KOPT-K1 (cell line): ENCODE measurements at regions not wholly inside any gene's neighbourhood (a gene's known extent, or its start where the extent isn't known, plus 50 kb on each side); places are given as distances from the start of the nearest gene placed in this dataset.
"Not testable (repeated sequence)": the region's sequence is repeated elsewhere in the genome, so short reads cannot be mapped to it uniquely, and the experiment has no call there.

Source experiments
- H3K27ac ChIP-seq: fragments of 200-600 bp; sonication (generic); 2 replicates; pipeline ENCODE4 v1.5.1; 2016; ENCODE audit warnings: antibody characterized with exemption, mild to moderate bottlenecking, low read depth, low read length; ENCODE audit not compliant: poor library complexity, severe bottlenecking
- H3K36me3 ChIP-seq: fragments of 200-600 bp; sonication (generic); 2 replicates; pipeline ENCODE4 v1.5.1; 2017; ENCODE audit warnings: antibody characterized with exemption, mild to moderate bottlenecking, low read length, moderate library complexity; ENCODE audit not compliant: insufficient read depth
- H3K9me3 ChIP-seq: fragments of 200-600 bp; sonication (generic); 2 replicates; pipeline ENCODE4 v1.5.1; 2017; ENCODE audit warnings: antibody characterized with exemption, low read length, mild to moderate bottlenecking; ENCODE audit not compliant: insufficient read depth, poor library complexity, severe bottlenecking

GRCh38 chr9:85861882-85862281 lies 79.1 kb upstream of the NAA35 start:
- H3K9me3 ChIP-seq, H3K27ac ChIP-seq, H3K36me3 ChIP-seq: not testable (repeated sequence)

GRCh38 chr9:85863875-85864274 lies 77.1 kb upstream of the NAA35 start:
- Histone ChIP-seq H3K36me3 (no peaks in the 10 kb centered on the region), H3K27ac (no peak overlapping the region), H3K9me3 (no peaks in the 10 kb centered on the region)

DNA sequence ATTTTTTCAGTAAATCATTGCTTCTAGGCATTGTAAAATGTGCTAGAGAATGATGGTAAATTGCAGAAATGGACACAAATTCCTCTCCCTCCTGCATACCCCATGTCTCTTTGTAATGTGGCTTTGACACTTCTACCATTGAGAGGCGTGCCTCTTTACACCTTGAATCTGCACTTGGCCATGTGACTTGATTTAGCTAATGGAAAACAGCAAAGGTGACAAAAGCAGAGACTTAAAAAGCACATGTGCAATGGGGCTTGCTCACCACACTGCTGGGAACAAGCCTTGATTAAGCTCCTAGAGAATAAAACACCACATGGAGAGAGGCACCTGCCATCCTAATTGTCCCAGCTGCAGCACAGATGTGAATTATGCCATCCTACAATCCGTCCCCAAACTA lies 69.9 kb upstream of the NAA35 start:
- no peaks in the 10 kb centered on the region for H3K9me3 ChIP-seq
- H3K36me3 ChIP-seq: no peaks in the 10 kb centered on the region
- H3K27ac ChIP-seq: no peak overlapping the region

GRCh38 chr9:85871683-85872082 lies 69.3 kb upstream of the NAA35 start:
- H3K36me3 ChIP-seq, H3K27ac ChIP-seq, H3K9me3 ChIP-seq: not testable (repeated sequence)

DNA sequence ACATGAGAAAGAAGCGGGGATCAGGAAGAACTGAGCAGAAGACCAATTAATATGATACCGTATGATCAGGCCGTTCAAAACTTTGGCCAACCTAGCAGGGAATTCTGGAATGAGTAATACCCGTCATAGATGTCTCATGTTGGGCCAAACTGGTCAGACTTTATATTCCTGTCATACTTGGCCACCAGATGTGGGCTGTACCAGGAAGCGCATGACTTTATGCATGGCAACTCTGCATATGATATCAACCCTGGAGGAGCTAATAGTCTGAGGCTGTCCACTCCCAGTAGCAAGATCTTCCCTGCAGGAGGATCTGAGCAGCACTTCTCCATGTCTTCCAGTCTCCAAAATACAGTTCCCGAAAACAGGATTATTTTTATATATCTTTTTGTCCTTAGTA lies 68.5 kb upstream of the NAA35 start:
- Histone ChIP-seq H3K9me3 (no peaks in the 10 kb centered on the region), H3K27ac (no peak overlapping the region), H3K36me3 (no peaks in the 10 kb centered on the region)

GRCh38 chr9:85876628-85877027 lies 64.3 kb upstream of the NAA35 start:
- Histone ChIP-seq H3K9me3 (no peaks in the 10 kb centered on the region), H3K36me3 (no peaks in the 10 kb centered on the region), H3K27ac (no peak overlapping the region)

DNA sequence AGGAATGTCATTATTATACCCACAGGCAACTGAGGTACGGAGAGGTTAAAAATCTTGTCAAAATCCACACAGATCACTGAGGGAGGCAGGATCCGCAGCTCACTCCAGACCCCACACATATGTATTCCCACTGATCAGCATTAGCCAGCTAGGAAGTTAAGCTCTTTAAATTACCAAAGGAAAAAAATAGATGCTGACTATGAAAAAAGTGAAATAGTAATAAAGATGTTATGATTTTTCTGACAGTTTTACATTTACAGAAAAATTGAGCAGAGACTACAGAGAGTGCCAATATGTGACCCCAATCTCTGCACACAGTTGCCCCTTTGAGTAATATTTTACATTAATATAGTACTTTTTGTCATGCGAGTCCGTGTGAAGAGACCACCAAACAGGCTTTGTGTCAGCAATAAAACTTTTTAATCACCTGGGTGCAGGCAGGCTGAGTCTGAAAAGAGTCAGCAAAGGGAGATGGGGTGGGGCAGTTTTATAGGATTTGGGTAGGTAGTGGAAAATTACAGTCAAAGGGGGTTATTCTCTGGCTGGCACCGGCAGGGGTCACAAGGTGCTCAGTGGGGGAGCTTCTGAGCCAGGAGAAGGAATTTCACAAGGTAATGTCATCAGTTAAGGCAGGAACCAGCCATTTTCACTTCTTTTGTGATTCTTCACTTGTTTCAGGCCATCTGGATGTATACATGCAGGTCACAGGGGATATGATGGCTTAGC lies 61.9 kb upstream of the NAA35 start:
- not testable (repeated sequence) for H3K9me3 ChIP-seq, H3K36me3 ChIP-seq, H3K27ac ChIP-seq

DNA sequence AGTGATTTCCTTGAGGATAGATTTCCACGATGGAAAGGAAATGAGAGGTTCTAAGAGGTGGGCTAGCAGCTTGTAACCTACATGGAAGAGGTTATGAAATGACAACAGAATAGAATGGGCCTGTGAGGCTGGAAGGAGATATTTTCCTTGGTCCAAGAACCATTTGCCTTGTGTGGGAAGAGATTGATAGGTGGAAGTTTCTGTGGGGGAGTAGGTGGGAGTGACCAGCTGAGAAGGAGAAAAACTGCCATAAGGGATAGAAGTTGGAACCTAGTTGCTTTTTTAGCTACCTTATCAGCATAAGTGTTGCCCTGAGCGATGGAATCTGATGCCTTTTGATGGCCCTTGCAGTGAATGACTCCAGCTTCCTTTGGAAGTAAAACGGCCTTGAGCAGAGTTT lies 60.4 kb upstream of the NAA35 start:
- H3K9me3 ChIP-seq, H3K36me3 ChIP-seq, H3K27ac ChIP-seq: not testable (repeated sequence)

DNA sequence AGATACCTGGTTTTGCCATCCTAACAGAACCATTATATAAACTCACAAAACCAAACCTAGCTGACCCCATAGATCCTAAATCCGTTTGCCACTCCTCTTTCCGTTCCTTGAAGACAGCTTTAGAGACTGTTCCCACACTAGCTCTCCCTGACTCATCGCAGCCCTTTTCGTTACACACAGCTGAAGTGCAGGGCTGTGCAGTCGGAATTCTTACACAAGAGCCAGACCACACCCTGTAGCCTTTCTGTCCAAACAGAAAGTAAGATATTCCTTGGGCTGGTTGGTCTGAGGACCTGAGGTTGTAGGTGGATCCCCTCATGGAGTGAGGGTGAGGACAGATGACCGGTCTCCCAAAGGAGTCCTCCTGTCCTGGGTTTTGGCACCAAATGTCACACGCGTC lies 56.7 kb upstream of the NAA35 start:
- Histone ChIP-seq H3K36me3 (no peaks in the 10 kb centered on the region), H3K9me3 (no peaks in the 10 kb centered on the region), H3K27ac (no peak overlapping the region)

- no peak overlapping the region for H3K27ac ChIP-seq
- no peaks in the 10 kb centered on the region for H3K36me3 ChIP-seq
- H3K9me3 ChIP-seq: no peaks in the 10 kb centered on the region
These were observed 50.0 kb upstream of the NAA35 start for GRCh38 chr9:85890962-85891361.
